ENCODE measurements at regions not wholly inside any gene's neighbourhood (a gene's known extent, or its start where the extent isn't known, plus 50 kb on each side); places are given as distances from the start of the nearest gene placed in this dataset.

- Histone ChIP-seq H3K4me1 (ENCODE audit: control insufficient read depth, extremely low read depth, insufficient read depth, low read length) (no peaks in the 10 kb centered on the region), H3K9me1 (replicated peaks; ENCODE audit: control insufficient read depth, extremely low read depth, insufficient read depth, low read length) (no peaks in the 10 kb centered on the region), H2AFZ (ENCODE audit: low read depth, low read length) (no peak overlapping the region), H4K20me1 (replicated peaks; ENCODE audit: control insufficient read depth, extremely low read depth, insufficient read depth, low read length) (no peaks in the 10 kb centered on the region), H3K9me3 (replicated peaks; ENCODE audit: control insufficient read depth, insufficient read depth, low read length) (no peaks in the 10 kb centered on the region), H3K36me3 (ENCODE audit: control insufficient read depth in 2 of 2, extremely low read depth in 1 of 2, insufficient read depth in 2 of 2, low read length in 2 of 2) (no peaks in the 10 kb centered on the region), H3K79me2 (ENCODE audit: control insufficient read depth, insufficient read depth, low read length) (no peaks in the 10 kb centered on the region), H3K27me3 (ENCODE audit: control insufficient read depth in 2 of 2, insufficient read depth in 2 of 2, low read length in 2 of 2) (no peaks in the 10 kb centered on the region), H3K9ac (replicated peaks; ENCODE audit: extremely low read depth, insufficient read depth, low read length) (no peak overlapping the region), H3K27ac (ENCODE audit: insufficient read depth, low read depth, low read length) (no peak overlapping the region), H3K4me2 (ENCODE audit: insufficient read depth, low read length) (no peak overlapping the region), H3K4me3 (replicated peaks in 1 of 3; ENCODE audit: insufficient read depth in 1 of 3, low read depth in 1 of 3, low read length in 3 of 3) (no peak overlapping the region)
- dilution Hi-C loops (cut with MboI; ENCODE audit: extremely low pct_ligation_motif_present, low sequenced_read_pairs) (no loop called here), intact Hi-C loops (cut with micrococcal nuclease) (no loop called here)
- DNase-seq (ENCODE audit: low read depth, low spot score) (no peak), FAIRE-seq (no peak)
- TF ChIP-seq MAX (IDR thresholded peaks at IDR 0.05; ENCODE audit: insufficient read depth, insufficient read length) (no peak), POLR2A (IDR thresholded peaks at IDR 0.05; ENCODE audit: low read depth, low read length) (no peak), CTCF (IDR thresholded peaks at IDR 0.05; ENCODE audit: extremely low read depth in 1 of 2, insufficient read depth in 1 of 2, low read depth in 1 of 2, low read length in 2 of 2) (no peak), POLR2AphosphoS5 (IDR thresholded peaks at IDR 0.05; ENCODE audit: insufficient read depth, low read depth, low read length) (no peak), JUN (IDR thresholded peaks at IDR 0.05; ENCODE audit: borderline replicate concordance, insufficient read depth, insufficient read length, low read depth) (no peak), GATA2 (IDR thresholded peaks at IDR 0.05; ENCODE audit: insufficient read depth, insufficient read length, low read depth, low read length) (no peak), EZH2 (IDR thresholded peaks at IDR 0.05; ENCODE audit: borderline replicate concordance, low read depth, low read length, severe bottlenecking) (no peak), FOS (IDR thresholded peaks at IDR 0.05; ENCODE audit: borderline replicate concordance, insufficient read depth, low read length) (no peak), MYC (IDR thresholded peaks at IDR 0.05; ENCODE audit: low read depth, low read length) (no peak)
- POLR2A ChIA-PET = no interaction called here
- CTCF ChIA-PET = no interaction called here
- no TSS peak for BruUV-seq (replicated peaks)
Measured at GRCh38 chr14:96627386-96627785, 125.2 kb downstream of the PAPOLA start.

All from endothelial cell of umbilical vein (primary cell).